ENCODE measurements at regions not wholly inside any gene's neighbourhood (a gene's known extent, or its start where the extent isn't known, plus 50 kb on each side); places are given as distances from the start of the nearest gene placed in this dataset.

DNA sequence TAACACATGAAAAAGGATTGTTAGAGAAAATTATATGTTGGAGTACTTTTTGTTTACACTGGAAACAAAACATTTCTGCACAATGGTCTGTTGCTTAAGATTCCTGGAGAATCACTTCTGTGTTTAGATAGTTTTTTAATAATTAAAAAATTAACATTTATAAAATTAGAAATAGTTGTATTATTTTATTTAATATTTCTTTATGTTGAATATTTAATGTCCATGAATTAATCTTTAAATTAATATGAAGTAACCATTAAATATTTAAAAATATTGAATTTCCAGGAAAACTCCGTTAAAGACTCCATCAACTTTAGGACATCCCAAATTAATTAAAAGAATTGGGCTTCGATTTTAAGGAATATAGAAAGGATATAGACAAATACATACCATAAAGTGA lies 797.1 kb upstream of the GALNTL6 start:
- TF ChIP-seq POLR2A (IDR thresholded peaks at IDR 0.05): no peak
- TF ChIP-seq CTCF (IDR thresholded peaks at IDR 0.05): no peak

Data from gastroesophageal sphincter (tissue), 3 donors.